NCI-H2029 (cell line): ENCODE measurements at regions not wholly inside any gene's neighbourhood (a gene's known extent, or its start where the extent isn't known, plus 50 kb on each side); places are given as distances from the start of the nearest gene placed in this dataset.

ENCODE experiments used
- DNase-seq: peaks from one replicate; lab custom pipeline; 2025; lab: John Stamatoyannopoulos, UW

DNA sequence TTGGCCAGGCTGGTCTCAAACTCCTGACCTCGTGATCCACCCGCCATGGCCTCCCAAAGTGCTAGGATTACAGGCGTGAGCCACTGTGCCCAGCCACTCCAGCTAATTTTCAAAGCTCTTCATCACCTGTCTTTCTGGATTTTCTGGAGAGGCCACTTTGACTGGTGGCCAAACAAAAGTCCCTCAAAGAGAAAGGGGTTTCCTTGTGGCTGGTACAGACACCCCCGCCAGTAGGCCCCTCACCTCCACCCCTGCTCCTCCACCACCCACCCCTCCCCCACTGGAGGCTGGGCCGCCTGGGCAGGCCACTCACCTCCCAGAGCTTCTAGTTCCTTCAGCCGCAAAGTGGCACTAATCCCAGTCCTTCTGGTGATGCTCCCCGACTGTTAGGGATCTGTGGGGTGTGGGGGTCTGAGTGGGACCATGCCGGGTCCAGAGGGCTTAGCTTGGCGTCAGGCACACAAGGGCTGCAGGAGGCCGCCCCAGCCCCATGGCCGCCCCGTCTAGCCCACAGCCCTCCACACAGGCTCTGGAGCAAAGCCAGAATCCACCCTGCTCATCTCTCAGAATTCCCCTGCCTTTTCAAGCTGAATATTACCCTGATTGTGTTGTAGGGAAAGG lies 182.0 kb upstream of the IER5L start:
- DNase-seq: no peak

DNA sequence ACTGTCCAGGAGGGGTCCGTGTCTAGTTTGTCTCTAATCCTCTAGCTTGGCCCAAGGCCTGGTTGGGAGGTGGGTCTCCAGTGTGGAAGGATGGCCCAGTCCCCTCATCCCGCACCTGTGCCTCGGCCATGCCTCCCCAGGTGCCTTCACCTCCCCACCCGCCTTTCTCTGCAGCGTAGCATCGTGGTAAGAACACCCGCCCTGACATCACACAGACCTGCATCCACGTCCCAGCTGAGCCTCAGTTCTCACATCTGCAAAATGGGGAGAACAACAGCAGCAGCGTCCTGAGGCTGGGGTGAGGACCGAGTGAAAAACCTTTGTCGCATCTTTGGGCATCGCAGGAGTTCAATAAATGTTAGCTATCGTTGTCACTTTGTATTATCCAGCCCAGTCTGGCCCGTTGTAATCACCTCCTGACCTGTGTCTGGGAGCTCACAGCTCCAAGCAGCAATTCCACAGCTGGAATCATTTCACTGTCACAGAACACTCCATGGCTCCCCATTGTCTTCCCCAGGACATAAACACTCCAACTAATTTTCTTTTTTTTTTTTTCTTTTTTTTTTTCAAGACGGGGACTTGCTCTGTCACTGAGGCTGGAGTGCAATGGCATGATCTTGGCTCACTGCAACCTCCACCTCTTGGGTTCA lies 181.2 kb upstream of the IER5L start:
- no peak for DNase-seq

DNA sequence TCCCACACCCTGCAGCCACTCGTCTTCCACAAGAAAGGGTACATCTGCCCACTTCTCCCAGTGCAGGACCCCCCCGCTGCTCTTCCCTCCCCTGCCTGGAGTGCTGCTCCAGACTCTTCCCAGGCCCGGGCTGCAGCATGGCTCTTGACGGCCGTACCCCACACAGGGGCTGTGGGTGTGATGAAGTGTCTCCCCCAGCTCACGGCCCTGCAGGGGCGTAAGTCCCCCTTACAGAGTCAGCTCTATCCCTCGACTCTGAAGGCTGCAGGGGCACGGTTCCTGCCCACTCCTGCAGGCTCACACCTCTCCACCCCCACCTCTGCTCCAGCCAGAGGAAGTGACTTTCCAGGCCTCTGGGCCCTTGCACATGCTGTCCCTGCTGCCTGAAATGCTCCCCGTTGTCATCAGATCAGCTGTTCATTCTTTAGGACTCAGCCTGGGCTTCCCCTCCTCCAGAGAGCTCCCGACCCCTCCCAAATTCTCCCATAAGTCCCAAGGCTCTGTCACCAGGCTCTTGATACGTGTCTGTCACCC lies 180.6 kb upstream of the IER5L start:
- DNase-seq: no peak

DNA sequence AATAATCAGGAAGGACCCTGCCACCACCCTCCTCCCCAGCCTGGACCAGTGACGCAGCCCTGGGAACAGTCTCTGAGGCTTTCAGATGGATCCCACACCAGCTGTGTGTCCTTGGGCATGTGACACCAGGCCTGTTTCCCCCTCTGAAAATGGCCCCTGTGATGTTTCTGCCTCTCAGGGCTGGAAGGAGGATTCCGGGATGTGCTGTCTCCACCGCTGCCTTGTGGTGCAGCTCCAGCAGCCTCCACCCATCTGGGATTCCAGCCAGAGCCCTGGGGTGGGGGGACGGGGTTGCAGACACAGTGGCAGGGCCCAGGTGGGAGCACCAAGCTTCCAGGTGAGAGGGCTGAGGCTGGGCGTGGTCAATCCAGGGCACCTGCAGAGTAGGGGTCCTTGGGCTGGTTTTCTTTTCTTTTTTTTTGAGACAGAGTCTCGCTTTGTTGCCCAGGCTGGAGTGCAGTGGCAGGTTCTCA lies 179.7 kb upstream of the IER5L start:
- DNase-seq: no peak

DNA sequence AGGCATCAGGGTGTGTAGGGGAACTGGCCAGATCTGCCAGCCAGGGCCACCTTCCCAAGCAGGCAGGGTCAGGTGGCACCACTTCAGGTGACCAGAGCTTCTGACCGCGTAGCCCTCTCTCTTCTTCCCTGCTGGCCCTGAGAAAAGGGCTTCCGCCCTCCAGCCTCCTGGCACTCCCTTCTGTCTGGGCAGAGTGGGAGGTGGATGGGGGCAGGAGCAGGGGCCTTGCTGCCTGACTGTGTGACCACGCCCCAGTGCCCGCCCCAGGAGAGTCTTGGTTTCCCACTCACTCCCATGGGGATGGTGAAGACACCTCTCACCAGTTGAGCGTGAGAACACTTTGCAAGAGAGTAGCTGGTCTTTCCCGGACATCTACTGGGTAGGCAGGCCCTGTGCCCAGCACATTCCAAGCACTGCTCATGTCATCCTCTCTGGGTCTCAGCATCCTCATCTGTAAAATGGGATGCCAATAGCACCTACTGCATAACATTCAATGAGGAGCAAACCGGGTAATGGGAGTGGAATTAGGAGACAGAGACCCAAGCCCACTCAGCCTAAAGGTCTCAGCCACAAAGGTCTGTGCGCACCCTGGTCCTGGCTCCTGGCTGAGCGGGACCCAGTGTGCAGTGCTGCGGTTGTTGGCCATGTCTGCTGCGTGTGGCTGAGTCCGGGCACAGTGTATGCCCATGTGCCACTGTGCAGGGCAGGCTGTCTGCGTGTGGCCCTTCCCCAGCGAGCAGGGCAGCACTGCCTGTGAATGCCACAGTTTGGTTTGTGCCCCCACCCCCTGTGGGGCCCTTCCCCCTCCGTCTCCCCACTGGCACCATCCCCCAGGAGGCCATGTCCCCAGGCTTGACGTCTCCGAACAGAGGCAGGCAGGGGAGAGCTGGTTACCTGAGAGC lies 179.1 kb upstream of the IER5L start:
- no peak for DNase-seq

DNA sequence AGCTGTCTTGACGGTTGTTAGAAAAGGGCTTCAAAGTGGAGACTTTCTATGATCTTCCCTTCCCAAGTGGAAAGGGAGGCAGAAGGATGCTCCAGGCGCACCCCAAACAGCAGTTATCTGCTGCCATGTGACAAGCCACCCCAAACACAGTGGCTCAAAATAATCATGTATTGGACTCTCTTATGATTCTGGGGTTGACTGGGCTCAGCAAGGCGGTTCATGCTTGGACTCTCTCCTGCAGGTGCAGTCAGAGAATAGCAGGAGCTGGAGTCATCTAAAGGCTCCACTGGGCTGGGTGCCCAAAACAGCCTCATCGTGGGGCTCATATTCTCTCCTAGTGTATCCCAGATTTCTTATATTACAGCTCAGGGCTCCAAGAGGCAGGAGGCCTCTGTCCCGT lies 177.6 kb upstream of the IER5L start:
- no peak for DNase-seq

DNA sequence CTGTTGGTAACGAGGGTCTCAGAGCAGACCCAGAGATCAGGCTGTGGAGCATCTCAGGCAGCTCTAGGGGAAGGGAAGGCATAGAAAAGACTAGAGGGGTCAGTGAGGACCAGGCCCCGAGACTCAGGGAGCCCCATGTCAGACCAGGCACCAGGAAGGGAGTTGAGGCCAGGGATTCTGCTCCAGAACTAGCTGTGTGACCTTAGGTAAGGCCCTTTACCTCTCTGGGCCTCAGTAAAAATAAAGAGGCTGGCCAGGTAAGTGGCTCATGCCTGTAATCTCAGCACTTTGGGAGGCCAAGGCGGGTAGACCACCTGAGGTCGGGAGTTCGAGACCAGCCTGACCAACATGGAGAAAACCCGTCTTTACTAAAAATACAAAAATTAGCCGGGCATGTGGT lies 176.4 kb upstream of the IER5L start:
- DNase-seq: no peak

DNA sequence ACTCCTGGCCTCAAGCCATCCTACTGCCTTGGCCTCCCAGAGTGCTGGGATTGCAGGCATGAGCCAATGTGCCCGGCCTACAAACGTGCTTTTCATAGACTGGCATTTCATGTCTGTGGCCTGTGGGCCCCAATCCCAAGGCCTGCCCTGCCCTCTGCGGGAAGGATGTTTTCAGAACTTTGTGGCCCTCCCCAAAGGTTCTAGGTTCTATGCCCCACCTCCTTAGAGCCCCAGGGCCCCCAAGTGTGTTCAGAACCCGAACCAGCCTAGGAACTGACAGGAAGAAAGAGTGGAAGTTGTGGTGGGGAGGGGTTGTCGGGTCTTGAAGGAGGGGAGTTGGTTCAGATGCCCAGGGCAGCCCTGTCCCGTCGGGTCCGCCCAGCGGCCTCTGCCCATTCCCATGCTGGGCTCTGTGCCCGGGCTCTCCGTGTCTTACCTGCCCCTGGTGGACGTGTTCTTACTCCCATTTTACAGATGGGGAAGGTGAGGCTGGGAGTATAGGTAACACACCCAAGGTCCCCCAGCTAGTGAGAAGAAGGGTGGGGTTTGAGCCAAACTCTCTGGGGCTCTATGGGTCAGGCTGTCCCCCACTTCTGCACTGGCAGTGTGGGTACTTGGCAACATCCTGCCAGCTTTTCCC lies 175.8 kb upstream of the IER5L start:
- DNase-seq: no peak

DNA sequence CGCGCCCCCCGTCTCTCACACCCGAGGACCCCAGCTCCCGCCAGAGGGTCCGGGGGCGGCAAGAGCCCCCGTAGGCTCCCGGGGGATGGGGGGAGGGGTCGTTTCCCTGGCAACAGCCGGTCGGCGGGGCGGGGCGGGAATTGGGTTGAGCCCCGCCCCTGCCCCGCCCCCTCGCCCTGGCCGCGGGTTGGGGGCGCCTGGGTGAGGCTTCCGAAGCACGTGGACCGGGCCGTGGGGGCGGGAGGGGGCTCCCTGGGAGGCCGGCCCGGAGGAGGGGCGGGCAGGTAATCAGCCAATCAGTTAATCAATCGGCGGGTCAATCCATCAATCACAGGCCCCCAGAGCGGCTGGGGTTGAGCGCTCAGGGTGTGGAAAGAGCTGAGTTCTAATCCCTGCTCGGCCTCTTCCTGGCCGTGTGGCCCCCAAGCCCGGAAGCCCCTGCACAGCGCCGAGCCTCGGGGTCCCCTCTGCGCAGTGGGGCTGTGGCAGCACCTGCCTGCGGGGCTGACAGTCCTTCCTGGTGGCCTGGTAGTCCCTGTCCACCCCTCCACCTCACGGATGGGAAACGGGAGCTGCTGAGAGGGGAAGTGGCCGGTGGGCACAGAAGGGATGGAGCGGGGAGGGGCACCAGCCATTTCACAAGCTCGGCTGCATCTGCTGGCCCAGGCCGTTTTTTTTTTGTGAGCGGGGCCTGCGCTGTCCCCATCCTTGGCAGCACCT lies 174.2 kb upstream of the IER5L start:
- no peak for DNase-seq

DNA sequence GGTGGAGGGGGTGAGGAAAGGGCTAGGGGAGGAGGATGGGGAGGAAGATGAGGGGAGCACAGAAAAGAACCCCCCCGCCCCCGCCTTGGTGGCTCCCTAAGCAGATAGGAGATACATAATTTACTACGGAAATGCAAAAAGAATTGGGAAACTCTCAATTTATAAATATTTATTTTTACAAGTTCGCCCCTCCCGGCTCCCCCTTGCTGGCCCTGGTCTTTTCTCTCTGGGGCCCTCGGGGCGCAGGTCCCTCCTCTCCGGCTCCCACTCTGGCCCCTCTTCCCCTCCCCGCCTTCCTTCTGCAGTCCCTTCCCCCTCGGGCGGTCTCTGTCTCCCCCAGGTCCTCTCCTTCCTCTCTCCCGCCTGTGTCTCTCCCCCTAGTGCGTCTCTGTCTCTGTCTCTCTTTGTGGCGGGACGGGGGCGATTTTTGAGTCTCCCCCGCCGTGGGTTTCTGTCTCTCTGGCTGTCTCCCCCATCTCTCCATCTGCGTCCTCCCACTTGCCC lies 173.6 kb upstream of the IER5L start:
- no peak for DNase-seq

DNA sequence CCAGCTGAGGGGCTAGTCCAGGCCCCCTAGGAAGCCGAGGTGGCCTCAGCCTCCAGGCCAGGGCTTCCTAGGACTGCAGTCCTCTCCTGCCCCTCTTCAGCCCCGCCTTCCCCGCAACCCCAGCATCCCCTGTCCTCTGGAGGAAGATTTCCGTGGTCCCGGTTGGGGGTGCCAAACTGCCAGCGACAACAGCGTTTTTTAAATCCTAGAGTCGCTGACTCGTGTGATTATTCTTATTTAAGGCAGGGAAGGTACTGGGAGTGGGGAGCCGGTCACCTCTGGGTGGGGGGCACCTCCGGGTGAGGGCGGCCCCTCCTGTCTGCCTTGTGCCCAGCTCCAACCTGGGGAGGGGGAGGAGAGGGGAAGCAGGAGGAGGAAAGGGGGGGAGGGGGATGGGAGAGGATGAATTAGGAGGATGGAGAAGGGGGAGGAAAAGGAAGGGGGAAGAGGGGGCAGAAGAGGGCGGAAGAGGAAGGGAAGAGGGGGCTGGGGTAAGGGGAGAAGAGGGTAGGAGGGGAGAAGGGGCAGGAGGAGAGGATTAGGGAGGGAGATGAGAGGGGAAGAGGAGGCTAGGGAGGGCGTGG lies 173.1 kb upstream of the IER5L start:
- no peak for DNase-seq

DNA sequence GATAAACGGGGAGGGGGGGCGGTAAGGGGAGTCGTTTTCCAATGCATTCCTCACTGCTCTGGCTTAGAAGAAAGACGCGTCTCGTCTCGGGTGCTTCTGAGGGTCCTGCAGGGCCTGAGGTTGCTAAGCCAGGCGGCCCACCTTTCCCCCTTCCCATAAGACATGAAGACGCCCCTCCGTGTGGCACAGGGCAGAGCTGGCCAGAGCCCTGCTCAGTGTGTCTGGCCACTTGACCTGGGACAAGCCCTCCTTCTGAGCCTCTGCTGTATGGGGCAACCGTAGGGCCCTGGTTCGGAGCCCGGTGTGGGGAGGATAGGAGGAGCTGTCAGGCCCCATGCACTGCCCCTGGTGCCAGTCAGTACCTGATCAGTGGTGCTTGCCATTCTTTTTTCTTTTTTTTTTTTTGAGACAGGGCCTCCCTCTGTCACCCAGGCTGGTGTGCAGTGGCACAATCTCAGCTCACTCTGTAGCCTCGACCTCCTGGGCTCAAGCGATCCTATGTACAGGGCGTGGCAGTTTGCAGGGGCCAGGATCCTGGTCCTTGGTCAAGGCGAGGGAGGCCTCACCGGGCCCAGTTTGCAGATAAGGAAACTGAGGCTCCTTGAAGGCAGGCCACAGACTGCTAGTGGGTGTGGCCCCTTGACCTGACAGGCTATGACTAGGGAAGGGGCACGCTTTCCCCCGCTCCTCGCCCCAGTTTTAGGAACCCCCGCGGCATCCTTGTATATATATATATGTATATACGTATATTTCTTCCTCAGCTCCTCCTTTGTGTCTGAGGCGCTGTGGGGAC lies 172.3 kb upstream of the IER5L start:
- DNase-seq: no peak

DNA sequence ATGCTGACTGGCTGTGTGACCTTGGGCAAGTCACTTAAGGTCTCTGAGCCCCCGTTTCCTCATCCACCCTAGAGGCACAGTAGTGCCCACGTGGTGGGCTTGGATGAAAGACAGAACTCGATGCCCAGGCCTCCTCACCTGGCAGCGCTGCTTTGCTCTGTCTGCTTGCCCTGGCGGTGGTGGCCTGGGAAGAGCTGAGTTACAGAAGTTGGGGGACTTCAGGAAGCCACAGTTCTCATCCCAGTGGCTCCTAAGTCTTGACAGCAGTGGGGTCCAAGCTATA lies 171.5 kb upstream of the IER5L start:
- no peak for DNase-seq

DNA sequence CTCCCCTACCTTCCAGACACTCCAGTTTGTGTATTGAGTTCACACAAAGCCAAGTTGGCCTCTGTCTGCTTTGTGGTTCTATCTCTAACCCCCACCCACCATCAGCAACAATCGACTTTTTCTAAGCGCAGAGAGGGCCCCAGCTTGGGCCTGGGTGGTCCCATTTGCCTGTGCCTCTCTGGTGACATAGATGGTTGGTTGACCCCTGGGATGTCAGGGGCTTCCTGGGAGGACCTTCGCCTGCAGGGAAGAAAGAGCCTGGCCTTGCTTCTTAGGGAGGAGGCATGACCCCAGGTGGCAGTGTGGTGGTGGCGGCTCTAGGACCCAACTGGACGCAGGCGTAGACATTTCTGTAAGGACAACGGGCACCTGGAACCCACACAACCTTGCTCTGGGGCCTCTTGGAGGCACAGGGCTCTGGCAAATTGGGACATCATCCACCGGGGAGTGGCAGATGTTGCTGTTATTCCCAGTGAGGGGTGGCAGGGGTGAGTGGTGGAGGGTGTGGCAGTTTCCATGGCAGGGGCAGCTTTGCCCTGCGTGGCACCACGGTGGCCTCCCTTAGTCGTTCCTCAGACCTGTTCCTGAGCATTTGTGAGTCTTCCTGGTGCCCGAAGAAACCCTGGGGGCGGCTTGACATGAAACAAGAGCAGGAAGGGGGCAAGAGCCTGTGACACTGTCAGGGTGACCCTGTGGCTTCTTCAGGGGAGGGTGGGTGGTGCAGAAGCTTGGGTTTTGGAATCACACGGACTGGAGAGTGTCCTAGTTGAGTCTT lies 171.0 kb upstream of the IER5L start:
- no peak for DNase-seq

DNA sequence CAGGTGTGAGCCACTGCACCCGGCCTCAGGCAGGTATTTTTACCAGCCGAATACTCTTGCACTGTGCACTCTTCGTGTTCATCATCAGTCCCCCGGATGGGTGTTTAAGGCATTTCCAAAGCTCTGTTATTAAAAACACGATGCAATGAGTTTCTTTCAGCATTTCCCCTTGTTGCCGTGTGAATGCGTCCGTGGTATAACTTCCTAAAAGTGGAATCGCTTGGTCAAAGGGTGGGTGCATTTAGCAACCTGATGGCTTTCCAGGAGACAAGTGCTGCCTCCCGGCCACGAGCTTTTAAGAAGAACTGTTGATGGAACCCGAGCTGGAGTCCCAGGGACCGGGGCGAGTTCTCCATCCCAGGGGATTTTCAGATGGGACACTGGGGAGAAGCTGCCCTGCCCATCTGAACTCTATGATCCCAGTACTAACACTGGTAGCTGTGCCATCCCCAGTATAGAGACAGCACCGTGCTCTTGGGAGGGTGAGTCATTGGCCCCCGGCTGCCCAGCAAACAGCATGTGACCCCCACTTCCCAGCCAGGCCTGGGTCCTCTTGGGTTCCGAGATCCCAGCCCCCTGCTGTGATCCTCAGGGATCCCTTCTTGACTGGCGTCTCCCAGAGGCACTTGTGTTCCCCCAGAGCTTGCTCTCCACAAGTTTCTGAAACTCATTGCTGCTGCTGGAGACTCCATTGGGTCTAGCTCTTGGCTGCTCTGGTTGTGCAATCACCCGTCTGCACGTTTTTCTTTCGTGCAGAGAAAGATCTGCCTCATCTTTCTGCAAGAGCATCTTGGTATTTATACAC lies 169.5 kb upstream of the IER5L start:
- DNase-seq: no peak

DNA sequence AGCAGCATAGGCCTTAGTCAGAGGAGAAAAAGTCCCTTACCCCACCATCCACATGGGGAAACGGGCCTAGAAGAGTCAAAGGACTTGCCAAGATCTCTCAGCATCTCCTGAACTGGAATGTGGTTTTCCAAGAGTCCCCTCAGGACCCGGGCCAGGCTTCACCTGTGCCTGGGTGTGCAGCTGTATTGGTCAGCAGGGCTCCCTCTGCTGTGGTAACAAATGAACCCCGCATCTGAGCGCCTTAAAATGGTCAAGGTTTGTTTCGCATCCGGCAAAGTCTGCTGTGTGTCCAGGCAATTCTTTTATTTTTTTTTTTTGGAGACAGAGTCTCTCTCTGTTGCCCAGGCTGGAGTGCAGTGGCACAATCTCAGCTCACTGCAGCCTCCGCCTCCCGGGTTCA lies 168.0 kb upstream of the IER5L start:
- no peak for DNase-seq

DNA sequence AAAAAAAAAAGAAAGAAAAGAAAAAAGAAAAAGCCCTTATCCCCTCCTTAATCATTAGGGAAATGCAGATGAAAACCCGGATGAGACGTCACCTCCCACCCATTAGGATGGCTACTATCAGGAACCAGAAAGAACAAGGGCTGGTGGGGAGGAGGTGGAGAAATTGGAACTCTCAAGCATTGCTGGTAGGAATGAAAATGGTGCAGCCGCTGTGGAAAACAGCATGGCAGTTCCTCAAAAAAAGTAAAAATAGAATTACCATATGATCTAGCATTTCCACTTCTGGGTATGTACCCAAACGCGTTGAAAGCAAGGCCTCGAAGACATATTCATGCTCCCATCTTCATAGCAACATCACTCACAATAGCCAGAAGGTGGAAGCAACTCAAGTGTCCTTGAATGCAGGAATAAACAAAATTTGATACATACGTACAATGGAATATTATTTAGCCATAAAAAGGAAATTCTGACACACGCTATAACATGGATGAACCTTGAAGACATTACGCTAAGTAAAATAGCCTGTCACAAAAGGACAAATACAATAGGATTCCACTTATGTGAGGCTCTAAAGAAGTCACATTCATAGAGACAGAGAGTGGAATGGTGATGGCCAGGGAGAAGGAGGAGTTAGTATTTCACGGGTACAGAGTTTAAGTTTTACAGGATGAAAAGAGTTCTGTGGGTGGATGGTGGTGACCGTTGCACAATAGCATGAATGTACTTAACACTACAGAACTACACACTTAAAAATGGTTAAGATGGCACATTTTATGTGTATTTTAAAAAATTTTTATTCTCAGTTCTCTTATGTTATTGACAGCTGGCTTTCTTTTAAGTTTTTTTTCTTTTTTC lies 166.8 kb upstream of the IER5L start:
- DNase-seq: no peak
